C1 segment of cervical spinal cord (tissue), 14 donors: ENCODE measurements at regions not wholly inside any gene's neighbourhood (a gene's known extent, or its start where the extent isn't known, plus 50 kb on each side); places are given as distances from the start of the nearest gene placed in this dataset.

ENCODE experiments used
- DNase-seq, 14 donors: peaks; one replicate each; lab custom pipeline; 2025; lab: John Stamatoyannopoulos, UW

GRCh38 chr15:68871507-68871906, 50.8 kb upstream of the ANP32A start:
- DNase-seq: no peak

DNA sequence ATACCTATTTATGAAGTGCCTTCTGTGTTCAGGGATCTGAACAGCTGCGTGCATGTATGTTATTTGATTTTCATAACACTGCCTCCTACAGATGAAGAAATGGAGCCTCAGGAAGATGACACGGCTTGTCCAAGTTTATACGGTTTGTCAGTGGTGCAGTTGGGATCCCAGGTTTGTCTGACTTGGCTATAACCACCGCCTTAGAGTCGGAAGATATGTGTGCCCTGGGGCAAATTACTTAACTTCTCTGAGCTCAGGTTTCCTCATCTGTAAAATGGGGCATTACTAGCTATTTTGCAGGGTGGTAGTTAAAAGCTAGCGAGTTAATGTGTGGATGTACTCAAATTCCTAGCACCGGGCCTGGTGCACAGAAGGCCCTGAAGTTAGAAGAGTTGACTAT, 54.1 kb upstream of the ANP32A start:
- no peak for DNase-seq

DNA sequence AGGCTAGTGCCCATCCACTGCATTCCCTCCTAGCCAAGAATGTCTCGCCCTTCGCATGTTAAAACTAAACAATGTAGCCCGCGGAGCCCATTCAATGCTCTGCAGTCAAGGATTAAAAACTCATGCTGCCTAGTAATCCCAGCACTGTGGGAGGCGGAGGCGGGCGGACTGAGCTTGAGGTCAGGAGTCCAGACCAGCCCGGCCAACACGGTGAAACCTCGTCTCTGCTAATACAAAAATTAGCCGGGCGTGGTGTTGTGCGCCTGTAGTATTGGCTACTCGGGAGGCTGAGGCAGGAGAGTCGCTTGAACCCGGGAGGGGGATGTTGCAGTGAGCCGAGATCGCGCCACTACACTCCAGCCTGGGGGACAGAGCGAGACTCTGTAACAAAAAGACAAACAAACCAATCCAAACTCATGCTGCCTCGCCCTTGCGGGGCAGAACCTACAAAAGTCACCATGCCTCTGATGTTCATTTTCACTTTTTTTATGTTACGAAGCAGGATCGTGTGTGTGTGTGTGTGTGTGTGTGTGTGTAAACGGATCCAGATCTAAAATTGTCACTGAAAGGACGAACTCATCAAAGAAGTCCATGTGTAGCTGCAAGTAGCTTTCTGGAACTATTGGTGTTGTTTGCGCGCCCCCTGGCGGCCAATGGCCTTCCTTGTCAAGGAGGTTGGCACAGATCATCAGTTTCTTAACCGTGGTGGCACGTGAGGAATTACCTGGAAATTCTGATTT, 54.8 kb upstream of the SPESP1 start:
- DNase-seq: peak; percentile 28 to 88 (median 76)

GRCh38 chr15:68877626-68878025, 52.7 kb upstream of the SPESP1 start:
- DNase-seq: no peak

- no peak for DNase-seq
These were observed 49.9 kb upstream of the SPESP1 start for GRCh38 chr15:68880382-68880781.
